DOHH2 (cell line): ENCODE measurements at regions not wholly inside any gene's neighbourhood (a gene's known extent, or its start where the extent isn't known, plus 50 kb on each side); places are given as distances from the start of the nearest gene placed in this dataset.

Experiments used
- H3F3A ChIP-seq: fragments of 200-600 bp; sonication (generic), shearing (Covaris generic); 2 replicates; pipeline ENCODE4 v1.6.0; 2016; ENCODE audit warnings: antibody characterized with exemption, mild to moderate bottlenecking; ENCODE audit not compliant: control insufficient read depth, insufficient read depth
- H3K27ac ChIP-seq: fragments of 200-600 bp; sonication (generic); 2 replicates; pipeline ENCODE4 v1.5.1; 2014; ENCODE audit warnings: low read depth, mild to moderate bottlenecking, low read length, moderate library complexity
- H3K27me3 ChIP-seq: fragments of 200-600 bp; sonication (generic); 2 replicates; pipeline ENCODE4 v1.6.1; 2014; ENCODE audit warnings: mild to moderate bottlenecking, low read length, mixed read lengths; ENCODE audit not compliant: control insufficient read depth
- H3K36me3 ChIP-seq: fragments of 200-600 bp; sonication (generic); 2 replicates; pipeline ENCODE4 v1.6.1; 2014; ENCODE audit warnings: mild to moderate bottlenecking, low read length, moderate library complexity, mixed read lengths; ENCODE audit not compliant: control insufficient read depth
- H3K4me1 ChIP-seq: fragments of 200-600 bp; sonication (generic); 2 replicates; pipeline ENCODE4 v1.6.1; 2014; ENCODE audit warnings: mild to moderate bottlenecking, low read length, mixed read lengths; ENCODE audit not compliant: control insufficient read depth
- H3K4me2 ChIP-seq: fragments of 200-600 bp; sonication (generic); 2 replicates; pipeline ENCODE4 v1.6.0; 2014; ENCODE audit warnings: mild to moderate bottlenecking, low read length, moderate library complexity
- H3K4me3 ChIP-seq: fragments of 200-600 bp; sonication (generic); 2 replicates; pipeline ENCODE4 v1.5.1; 2014; ENCODE audit warnings: mild to moderate bottlenecking, low read length, mixed read lengths
- H3K79me2 ChIP-seq: fragments of 200-600 bp; sonication (generic); 2 replicates; pipeline ENCODE4 v1.6.1; 2014; ENCODE audit warnings: mild to moderate bottlenecking, low read length, mixed read lengths; ENCODE audit not compliant: control insufficient read depth
- H3K9me2 ChIP-seq: fragments of 200-600 bp; sonication (generic); replicated peaks from 2 replicates; pipeline ENCODE4 v1.6.1; 2014; ENCODE audit warnings: mild to moderate bottlenecking, low read length, mixed read lengths; ENCODE audit not compliant: control insufficient read depth
- H3K9me3 ChIP-seq: fragments of 200-600 bp; sonication (generic); 2 replicates; pipeline ENCODE4 v1.6.1; 2014; ENCODE audit warnings: antibody characterized with exemption, low read length, mixed read lengths; ENCODE audit not compliant: control insufficient read depth, insufficient read depth
- H4K20me1 ChIP-seq: fragments of 200-600 bp; sonication (generic); 2 replicates; pipeline ENCODE4 v1.6.0; 2014; ENCODE audit warnings: low read depth, mild to moderate bottlenecking, antibody characterized with exemption, low read length, moderate library complexity; ENCODE audit not compliant: control insufficient read depth, insufficient read depth
- EZH2phosphoT487 ChIP-seq: fragments of 200-600 bp; sonication (generic); IDR thresholded peaks from 2 replicates; pipeline ENCODE4 v1.6.1; 2017; ENCODE audit warnings: borderline replicate concordance, mild to moderate bottlenecking, antibody characterized with exemption, low read length, moderate library complexity, mixed read lengths
- TF ChIP-seq, protein P1 (sequence below): fragments of 200-600 bp; sonication (generic); IDR thresholded peaks from one replicate; pipeline ENCODE4 v1.5.1; 2014; ENCODE audit warnings: antibody characterized with exemption, mild to moderate bottlenecking, low read depth, low read length; ENCODE audit not compliant: poor library complexity, severe bottlenecking

DNA sequence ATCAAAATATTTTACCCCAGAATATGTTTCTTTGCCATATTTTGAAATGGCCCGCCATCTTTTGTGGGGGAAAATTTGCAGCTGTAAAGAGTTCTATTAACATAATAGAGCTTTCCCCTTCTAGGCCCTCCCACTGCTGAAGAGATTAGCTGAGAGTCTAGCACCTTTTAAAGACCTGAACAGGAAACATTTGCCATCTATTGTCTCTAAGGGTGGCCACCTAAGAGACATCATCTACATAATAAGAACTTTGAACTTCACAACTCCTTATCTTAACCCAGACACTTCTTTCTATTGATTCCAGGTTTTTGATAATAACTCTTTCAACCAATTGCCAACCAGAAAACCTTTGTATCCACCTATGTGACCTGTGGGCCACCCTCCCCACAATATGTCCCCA lies 54.7 kb upstream of the TRPM1 start:
- Histone ChIP-seq H3K27ac (no peak overlapping the region), H3K9me3 (no peaks in the 10 kb centered on the region), H3K27me3 (no peaks in the 10 kb centered on the region), H3K4me2 (no peak overlapping the region), H4K20me1 (no peaks in the 10 kb centered on the region), H3K79me2 (no peaks in the 10 kb centered on the region), H3K9me2 (no peaks in the 10 kb centered on the region), H3F3A (no peaks in the 10 kb centered on the region), H3K4me3 (no peak overlapping the region), H3K4me1 (no peaks in the 10 kb centered on the region), H3K36me3 (no peaks in the 10 kb centered on the region)
- no peak for TF ChIP-seq EZH2phosphoT487
- TF ChIP-seq, protein P1, sequence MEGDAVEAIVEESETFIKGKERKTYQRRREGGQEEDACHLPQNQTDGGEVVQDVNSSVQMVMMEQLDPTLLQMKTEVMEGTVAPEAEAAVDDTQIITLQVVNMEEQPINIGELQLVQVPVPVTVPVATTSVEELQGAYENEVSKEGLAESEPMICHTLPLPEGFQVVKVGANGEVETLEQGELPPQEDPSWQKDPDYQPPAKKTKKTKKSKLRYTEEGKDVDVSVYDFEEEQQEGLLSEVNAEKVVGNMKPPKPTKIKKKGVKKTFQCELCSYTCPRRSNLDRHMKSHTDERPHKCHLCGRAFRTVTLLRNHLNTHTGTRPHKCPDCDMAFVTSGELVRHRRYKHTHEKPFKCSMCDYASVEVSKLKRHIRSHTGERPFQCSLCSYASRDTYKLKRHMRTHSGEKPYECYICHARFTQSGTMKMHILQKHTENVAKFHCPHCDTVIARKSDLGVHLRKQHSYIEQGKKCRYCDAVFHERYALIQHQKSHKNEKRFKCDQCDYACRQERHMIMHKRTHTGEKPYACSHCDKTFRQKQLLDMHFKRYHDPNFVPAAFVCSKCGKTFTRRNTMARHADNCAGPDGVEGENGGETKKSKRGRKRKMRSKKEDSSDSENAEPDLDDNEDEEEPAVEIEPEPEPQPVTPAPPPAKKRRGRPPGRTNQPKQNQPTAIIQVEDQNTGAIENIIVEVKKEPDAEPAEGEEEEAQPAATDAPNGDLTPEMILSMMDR = no peak

DNA sequence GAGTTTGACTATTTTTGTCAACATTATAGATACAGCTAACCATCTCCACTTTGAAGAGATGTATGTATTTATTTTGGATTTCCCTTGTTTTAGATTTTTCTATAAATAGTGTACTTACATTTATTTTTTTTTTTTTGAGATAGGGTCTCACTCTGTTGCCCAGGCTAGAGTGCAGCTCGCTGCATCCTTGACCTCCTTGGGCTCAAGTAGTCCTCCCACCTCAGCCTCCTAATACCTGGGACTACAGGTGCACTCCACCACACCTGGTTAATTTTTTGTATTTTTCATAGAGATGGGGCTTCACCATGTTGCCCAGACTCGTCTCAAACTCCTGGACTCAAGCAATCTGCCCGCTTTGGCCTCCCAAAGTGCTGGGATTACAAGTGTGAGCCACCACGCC lies 55.3 kb upstream of the TRPM1 start:
- no peaks in the 10 kb centered on the region for H4K20me1 ChIP-seq
- no peaks in the 10 kb centered on the region for H3K79me2 ChIP-seq
- no peak overlapping the region for H3K4me3 ChIP-seq
- H3K4me2 ChIP-seq = no peak overlapping the region
- H3F3A ChIP-seq = no peaks in the 10 kb centered on the region
- no peak overlapping the region for H3K27ac ChIP-seq
- no peaks in the 10 kb centered on the region for H3K36me3 ChIP-seq
- no peak for TF ChIP-seq EZH2phosphoT487
- TF ChIP-seq, protein P1 = no peak
- no peaks in the 10 kb centered on the region for H3K27me3 ChIP-seq
- no peaks in the 10 kb centered on the region for H3K9me3 ChIP-seq
- H3K4me1 ChIP-seq = no peaks in the 10 kb centered on the region
- H3K9me2 ChIP-seq = no peaks in the 10 kb centered on the region

DNA sequence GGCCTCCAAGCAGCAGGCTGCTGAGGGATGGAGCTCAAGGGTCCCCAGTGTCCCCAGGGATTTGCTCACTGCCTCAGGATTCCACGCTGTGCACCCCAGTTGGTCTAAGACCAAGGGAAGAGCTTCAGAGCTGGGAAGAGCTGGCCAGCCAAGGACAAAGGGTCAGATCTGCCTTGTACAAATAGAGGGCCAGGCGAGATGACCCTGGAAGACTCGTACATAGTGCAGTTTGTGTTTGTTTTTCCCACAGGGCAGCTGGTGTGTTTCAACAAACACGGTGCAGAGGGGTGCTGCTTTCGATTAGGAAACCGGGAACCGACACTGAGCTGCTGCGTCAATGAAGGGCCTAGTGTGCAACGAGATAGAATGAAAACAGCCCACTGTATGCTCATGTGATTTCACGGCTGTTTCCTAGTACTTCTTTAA lies 56.1 kb upstream of the TRPM1 start:
- Histone ChIP-seq H3K36me3 (no peaks in the 10 kb centered on the region), H3K9me3 (no peaks in the 10 kb centered on the region), H3K79me2 (no peaks in the 10 kb centered on the region), H4K20me1 (no peaks in the 10 kb centered on the region), H3K4me3 (no peak overlapping the region), H3K9me2 (no peaks in the 10 kb centered on the region), H3K4me1 (no peaks in the 10 kb centered on the region), H3F3A (no peaks in the 10 kb centered on the region), H3K27ac (no peak overlapping the region), H3K4me2 (no peak overlapping the region), H3K27me3 (no peaks in the 10 kb centered on the region)
- TF ChIP-seq, protein P1 = no peak
- TF ChIP-seq EZH2phosphoT487 = no peak
